ENCODE measurements at regions not wholly inside any gene's neighbourhood (a gene's known extent, or its start where the extent isn't known, plus 50 kb on each side); places are given as distances from the start of the nearest gene placed in this dataset.

- Histone ChIP-seq H3K27me3 (ENCODE audit: insufficient read depth, low read depth, severe bottlenecking) (no peaks in the 10 kb centered on the region), H3K27ac (no peak overlapping the region), H3K4me3 (ENCODE audit: low read depth, low read length) (no peak overlapping the region), H3K36me3 (no peaks in the 10 kb centered on the region), H3K9me3 (ENCODE audit: severe bottlenecking) (no peaks in the 10 kb centered on the region)
- no peak for TF ChIP-seq CTCF (IDR thresholded peaks at IDR 0.05; ENCODE audit: low read depth, low read length)
- no peak for DNase-seq
Observed at GRCh38 chr1:219498666-219499065, 114.2 kb downstream of the ZC3H11B start.

- no peaks in the 10 kb centered on the region for H3K9me3 ChIP-seq (ENCODE audit: severe bottlenecking)
- no peak for TF ChIP-seq CTCF (IDR thresholded peaks at IDR 0.05; ENCODE audit: low read depth, low read length)
- H3K27me3 ChIP-seq (ENCODE audit: insufficient read depth, low read depth, severe bottlenecking) = no peaks in the 10 kb centered on the region
- no peaks in the 10 kb centered on the region for H3K36me3 ChIP-seq
- DNase-seq = no peak
- H3K27ac ChIP-seq = no peak overlapping the region
- no peak overlapping the region for H3K4me3 ChIP-seq (ENCODE audit: low read depth, low read length)
Observed at GRCh38 chr1:219495737-219496408, 117.0 kb downstream of the ZC3H11B start.

GRCh38 chr1:219492717-219493116 lies 120.2 kb downstream of the ZC3H11B start:
- TF ChIP-seq CTCF (IDR thresholded peaks at IDR 0.05; ENCODE audit: low read depth, low read length) = no peak
- Histone ChIP-seq H3K27ac (no peak overlapping the region), H3K4me3 (ENCODE audit: low read depth, low read length) (no peak overlapping the region), H3K36me3 (no peaks in the 10 kb centered on the region), H3K9me3 (ENCODE audit: severe bottlenecking) (no peaks in the 10 kb centered on the region), H3K27me3 (ENCODE audit: insufficient read depth, low read depth, severe bottlenecking) (no peaks in the 10 kb centered on the region)
- no peak for DNase-seq

GRCh38 chr1:219490566-219490965 lies 122.3 kb downstream of the ZC3H11B start:
- H3K36me3 ChIP-seq = no peaks in the 10 kb centered on the region
- no peak for DNase-seq
- no peak overlapping the region for H3K27ac ChIP-seq
- H3K27me3 ChIP-seq (ENCODE audit: insufficient read depth, low read depth, severe bottlenecking) = no peaks in the 10 kb centered on the region
- H3K4me3 ChIP-seq (ENCODE audit: low read depth, low read length) = no peak overlapping the region
- TF ChIP-seq CTCF (IDR thresholded peaks at IDR 0.05; ENCODE audit: low read depth, low read length) = no peak
- H3K9me3 ChIP-seq (ENCODE audit: severe bottlenecking) = no peaks in the 10 kb centered on the region

GRCh38 chr1:219489636-219490035 lies 123.3 kb downstream of the ZC3H11B start:
- no peak overlapping the region for H3K27ac ChIP-seq
- no peaks in the 10 kb centered on the region for H3K27me3 ChIP-seq (ENCODE audit: insufficient read depth, low read depth, severe bottlenecking)
- TF ChIP-seq CTCF (IDR thresholded peaks at IDR 0.05; ENCODE audit: low read depth, low read length) = no peak
- H3K36me3 ChIP-seq = no peaks in the 10 kb centered on the region
- no peak overlapping the region for H3K4me3 ChIP-seq (ENCODE audit: low read depth, low read length)
- no peak for DNase-seq
- no peaks in the 10 kb centered on the region for H3K9me3 ChIP-seq (ENCODE audit: severe bottlenecking)

- Histone ChIP-seq H3K9me3 (ENCODE audit: severe bottlenecking) (no peaks in the 10 kb centered on the region), H3K27ac (no peak overlapping the region), H3K36me3 (no peaks in the 10 kb centered on the region), H3K4me3 (ENCODE audit: low read depth, low read length) (no peak overlapping the region), H3K27me3 (ENCODE audit: insufficient read depth, low read depth, severe bottlenecking) (no peaks in the 10 kb centered on the region)
- TF ChIP-seq CTCF (IDR thresholded peaks at IDR 0.05; ENCODE audit: low read depth, low read length) = no peak
- no peak for DNase-seq
Observed at GRCh38 chr1:219488275-219488674, 124.6 kb downstream of the ZC3H11B start.

Data from WERI-Rb-1 (cell line).